GM12878 (cell line): ENCODE measurements at regions not wholly inside any gene's neighbourhood (a gene's known extent, or its start where the extent isn't known, plus 50 kb on each side); places are given as distances from the start of the nearest gene placed in this dataset.

Experiments
- ATAC-seq: fragments of 200-7000 bp; cut with Tn5 transposase; 3 replicates; pipeline ENCODE4 v1.9.1; 2020; ENCODE audit warnings: mild to moderate bottlenecking, moderate library complexity
- BruUV-seq: library from RNA; stranded (reverse); fragments of 400-500 nt; replicated peaks from 2 replicates; lab custom pipeline; 2021; lab: Mats Ljungman, UMichigan
- CTCF ChIA-PET: fragments of 300-600 bp; sonication (Branson Sonifier 250); formaldehyde crosslinking; extraction: SDS; loops from one replicate; lab custom pipeline; 2021; ENCODE audit warnings: inconsistent platforms; lab: Yijun Ruan, JAX
- POLR2A ChIA-PET: fragments of 350-600 bp; formaldehyde crosslinking; extraction: SDS; loops from one replicate; lab custom pipeline; 2021; ENCODE audit warnings: inconsistent platforms; lab: Charles Lee
- RAD21 ChIA-PET: fragments of 300-600 bp; sonication (Branson Sonifier 250); formaldehyde crosslinking; loops from one replicate; lab custom pipeline; 2023; ENCODE audit warnings: antibody characterized with exemption; ENCODE audit not compliant: unreplicated experiment; lab: Charles Lee
- SMC1A ChIA-PET: fragments of 300-600 bp; sonication (Branson Sonifier 250); formaldehyde crosslinking; loops from one replicate; lab custom pipeline; 2023; ENCODE audit not compliant: unreplicated experiment, uncharacterized antibody; lab: Charles Lee
- DNase-seq: peaks from one replicate; pipeline ENCODE4 v3.0.0-alpha.2; 2011; ENCODE audit warnings: low read depth, low spot score
- FAIRE-seq: peaks from 3 replicates; lab custom pipeline; 2011; peaks lifted over from hg19 to GRCh38; lab: Jason Lieb, UNC
- H2AFZ ChIP-seq: 2 replicates; pipeline ENCODE4 v1.6.0; 2011; ENCODE audit warnings: low read depth, low read length, control low read depth; ENCODE audit not compliant: control insufficient read depth
- H3K27ac ChIP-seq: 2 replicates; pipeline ENCODE4 v1.5.1; 2011; ENCODE audit warnings: control low read depth; ENCODE audit not compliant: control insufficient read depth, insufficient read depth
- H3K27me3 ChIP-seq, 2 experiments: replicated peaks in 1 of 2; 2 replicates each; pipeline versions ENCODE4 v1.6.0 to v1.6.1; 2011; ENCODE audit warnings: low read length in 1 of 2; ENCODE audit not compliant: control insufficient read depth in 2 of 2, insufficient read depth in 2 of 2
- H3K36me3 ChIP-seq, 2 experiments: 2 replicates each; pipeline ENCODE4 v1.5.1; 2011; ENCODE audit warnings: low read length in 1 of 2; ENCODE audit not compliant: control insufficient read depth in 2 of 2, insufficient read depth in 2 of 2
- H3K4me1 ChIP-seq: 2 replicates; pipeline ENCODE4 v1.6.1; 2011; ENCODE audit warnings: mild to moderate bottlenecking, low read length, moderate library complexity, mixed read lengths; ENCODE audit not compliant: control insufficient read depth, insufficient read depth
- H3K4me2 ChIP-seq: 2 replicates; pipeline ENCODE4 v1.6.0; 2011; ENCODE audit warnings: control low read depth; ENCODE audit not compliant: control insufficient read depth, insufficient read depth
- H3K4me3 ChIP-seq: fragments of 200-600 bp; sonication (generic); 2 replicates; pipeline ENCODE4 v1.5.1; 2016
- H3K79me2 ChIP-seq: 2 replicates; pipeline ENCODE4 v1.6.0; 2011; ENCODE audit warnings: low read length; ENCODE audit not compliant: control insufficient read depth, insufficient read depth
- H3K9ac ChIP-seq: 2 replicates; pipeline ENCODE4 v1.8.0; 2011; ENCODE audit warnings: low read length, control low read depth, mixed read lengths; ENCODE audit not compliant: control insufficient read depth, insufficient read depth
- H3K9me3 ChIP-seq: replicated peaks from 3 replicates; pipeline ENCODE4 v1.5.1; 2011; ENCODE audit warnings: mild to moderate bottlenecking, low read length; ENCODE audit not compliant: control insufficient read depth, insufficient read depth
- H4K20me1 ChIP-seq: 2 replicates; pipeline ENCODE4 v1.6.0; 2011; ENCODE audit not compliant: control insufficient read depth, insufficient read depth
- CBX5 ChIP-seq: sonication (generic); IDR thresholded peaks from 2 replicates; pipeline ENCODE4 v1.6.1; 2016; ENCODE audit warnings: low read depth, moderate library complexity, mild to moderate bottlenecking, inconsistent platforms
- DPF2 ChIP-seq: fragments of 450-650 bp; IDR thresholded peaks from 2 replicates; pipeline ENCODE4 v1.6.1; 2017; ENCODE audit warnings: mild to moderate bottlenecking
- HDGF ChIP-seq: fragments of 450-650 bp; IDR thresholded peaks from 2 replicates; pipeline ENCODE4 v1.6.1; 2016; ENCODE audit warnings: antibody characterized with exemption
- NFYB ChIP-seq: IDR thresholded peaks from 2 replicates; pipeline ENCODE4 v1.6.1; 2011; ENCODE audit warnings: low read depth, mild to moderate bottlenecking, low read length, improper control_type of control experiment, moderate library complexity; ENCODE audit not compliant: insufficient read depth
- PKNOX1 ChIP-seq: fragments of 450-650 bp; IDR thresholded peaks from 2 replicates; pipeline ENCODE4 v1.6.1; 2016; ENCODE audit warnings: mild to moderate bottlenecking
- PML ChIP-seq: IDR thresholded peaks from 2 replicates; pipeline ENCODE4 v1.6.1; 2012; ENCODE audit warnings: low read length, inconsistent platforms
- SMAD5 ChIP-seq: IDR thresholded peaks from 2 replicates; pipeline ENCODE4 v1.6.1; 2016; ENCODE audit warnings: antibody characterized with exemption, low read depth
- WRNIP1 ChIP-seq: IDR thresholded peaks from 2 replicates; pipeline ENCODE4 v1.6.1; 2011; ENCODE audit warnings: low read depth, low read length, improper control_type of control experiment, borderline replicate concordance
- ZBTB33 ChIP-seq: fragments of 450-650 bp; IDR thresholded peaks from 2 replicates; pipeline ENCODE4 v1.6.1; 2017; ENCODE audit warnings: mild to moderate bottlenecking
- ZNF207 ChIP-seq: fragments of 450-650 bp; IDR thresholded peaks from 2 replicates; pipeline ENCODE4 v1.6.1; 2014; ENCODE audit warnings: antibody characterized with exemption, mild to moderate bottlenecking, borderline replicate concordance
- WGBS: methylation state at CpG from one replicate; pipeline ENCODE4 v1.1.6; 2016; ENCODE audit warnings: low lambda C conversion rate; ENCODE audit not compliant: insufficient replicate concordance, insufficient coverage; ENCODE audit errors: missing lambda C conversion rate; 5-methylcytosine and 5-hydroxymethylcytosine counted together
- in situ Hi-C: fragments of 300-500 bp; cut with MboI; formaldehyde crosslinking; loops from 9 replicates; pipeline ENCODE4 v1.14.3; 2018; ENCODE audit warnings: mixed read lengths
- intact Hi-C: fragments of 100-400 bp; cut with micrococcal nuclease; formaldehyde crosslinking; loops from one replicate; pipeline ENCODE4 v1.14.2; 2022; ENCODE audit not compliant: unreplicated experiment

DNA sequence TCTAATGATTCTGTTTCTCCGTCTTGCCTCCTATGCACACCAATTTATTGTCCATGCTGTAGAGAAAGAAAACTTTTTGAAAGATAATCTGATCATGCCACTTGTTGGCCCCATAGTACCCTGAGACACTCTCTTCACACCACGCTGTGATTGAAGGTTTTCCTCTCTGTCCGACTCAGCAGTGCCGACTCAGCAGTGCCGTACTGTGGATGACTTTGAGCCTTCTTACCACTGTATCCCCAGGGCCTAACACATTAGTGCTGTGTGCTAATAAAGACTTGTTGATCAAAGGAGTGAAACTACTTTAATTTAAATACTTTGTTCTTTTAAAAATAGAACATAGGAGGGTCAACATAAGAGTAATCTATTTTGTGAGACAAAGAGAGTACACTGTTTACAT, 429.6 kb downstream of the KLF12 start:
- ATAC-seq: no peak
- no peak for TF ChIP-seq NFYB
- no peaks in the 10 kb centered on the region for H3K36me3 ChIP-seq
- H3K4me2 ChIP-seq: no peak overlapping the region
- no peaks in the 10 kb centered on the region for H3K9me3 ChIP-seq
- peaks cover 9% of the 10 kb centered on the region for H3K4me1 ChIP-seq
- ChIA-PET CTCF (no interaction called here), SMC1A (no interaction called here), RAD21 (no interaction called here), POLR2A (no interaction called here)
- H3K9ac ChIP-seq: no peak overlapping the region
- in situ Hi-C loops: no loop called here
- BruUV-seq: no TSS peak
- 97% methylated on average over 5 of the region's 5 CpGs for WGBS
- H4K20me1 ChIP-seq: no peaks in the 10 kb centered on the region
- H3K4me3 ChIP-seq: no peak overlapping the region
- H2AFZ ChIP-seq: no peak overlapping the region
- H3K79me2 ChIP-seq: no peaks in the 10 kb centered on the region
- no peak for FAIRE-seq
- no peaks in the 10 kb centered on the region for H3K27me3 ChIP-seq
- intact Hi-C loops: loop anchor here (10.0 kb wide), 1 partner anchor 480 kb away; no protein-coding TSS in a partner anchor
- no peak overlapping the region for H3K27ac ChIP-seq
- no peak for DNase-seq

DNA sequence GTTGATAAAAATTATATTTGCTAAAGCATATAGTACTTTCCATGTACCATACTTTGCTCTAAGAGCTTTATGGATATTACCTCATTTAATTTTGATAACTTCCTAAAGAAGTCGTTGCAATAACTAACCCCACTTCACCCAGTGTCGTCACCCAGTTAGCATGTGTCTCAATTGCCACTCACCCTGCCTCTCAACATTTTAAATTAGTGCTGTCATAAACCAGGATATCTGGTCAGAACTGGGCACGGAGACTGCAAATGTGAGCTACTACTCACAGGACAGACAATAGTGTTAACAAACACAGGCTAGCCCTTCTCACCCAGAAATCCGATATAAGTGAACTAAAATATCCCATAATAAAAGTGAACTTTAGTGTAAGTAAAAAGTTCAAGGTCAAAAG, 430.6 kb downstream of the KLF12 start:
- Histone ChIP-seq H3K27ac (no peak overlapping the region), H4K20me1 (no peaks in the 10 kb centered on the region), H3K27me3 (no peaks in the 10 kb centered on the region), H3K4me3 (no peak overlapping the region), H3K79me2 (no peaks in the 10 kb centered on the region), H3K9ac (no peak overlapping the region), H3K4me1 (peaks cover 9% of the 10 kb centered on the region), H3K36me3 (no peaks in the 10 kb centered on the region), H2AFZ (no peak overlapping the region), H3K4me2 (no peak overlapping the region), H3K9me3 (no peaks in the 10 kb centered on the region)
- BruUV-seq: no TSS peak
- ChIA-PET POLR2A (no interaction called here), RAD21 (no interaction called here), SMC1A (no interaction called here), CTCF (no interaction called here)
- TF ChIP-seq DPF2 (no peak), WRNIP1 (no peak), SMAD5 (no peak), CBX5 (no peak), PKNOX1 (no peak), ZBTB33 (no peak), HDGF (no peak), ZNF207 (no peak), PML (no peak)
- in situ Hi-C loops: no loop called here
- WGBS: 96% methylated on average over 4 of the region's 4 CpGs
- intact Hi-C loops: loop anchor here (10.0 kb wide), 1 partner anchor 479 kb away; no protein-coding TSS in a partner anchor
- no peak for DNase-seq
- no peak for FAIRE-seq
- no peak for ATAC-seq
